Vagina (tissue), 2 donors: ENCODE measurements at regions not wholly inside any gene's neighbourhood (a gene's known extent, or its start where the extent isn't known, plus 50 kb on each side); places are given as distances from the start of the nearest gene placed in this dataset.

Experiments used
- DNase-seq, 2 donors: peaks; one replicate each; pipeline ENCODE4 v3.0.0-alpha.2; 2017; ENCODE audit errors: extremely low spot score in 2 of 2
- H3K27ac ChIP-seq: fragments of 200-600 bp; sonication (generic); one replicate; pipeline ENCODE4 v1.5.1; 2019
- H3K27me3 ChIP-seq: fragments of 200-600 bp; sonication (generic); one replicate; pipeline ENCODE4 v1.5.1; 2019
- H3K36me3 ChIP-seq, 2 donors: fragments of 200-600 bp; sonication (generic); one replicate each; pipeline ENCODE4 v1.5.1; 2017 to 2019
- H3K4me1 ChIP-seq: fragments of 200-600 bp; sonication (generic); one replicate; pipeline ENCODE4 v1.5.1; 2019
- H3K4me3 ChIP-seq, 2 donors: fragments of 200-600 bp; sonication (generic); 1 replicate in 1 of 2; 2 replicates in 1 of 2; pipeline ENCODE4 v1.5.1; 2016 to 2019
- H3K9me3 ChIP-seq: fragments of 200-600 bp; sonication (generic); one replicate; pipeline ENCODE4 v1.5.1; 2019
- CTCF ChIP-seq, 3 experiments: fragments of 450-650 bp in 2 of 3; fragments of 200-600 bp in 1 of 3; sonication (generic) in 1 of 3; IDR thresholded peaks; one replicate each; pipeline ENCODE4 v1.5.1; 2017 to 2019; ENCODE audit warnings: antibody characterized with exemption in 3 of 3, mild to moderate bottlenecking in 2 of 3, moderate library complexity in 2 of 3
- POLR2A ChIP-seq, 2 donors: fragments of 450-650 bp; IDR thresholded peaks; one replicate each; pipeline ENCODE4 v1.6.1; 2017; ENCODE audit warnings: antibody characterized with exemption in 2 of 2, mild to moderate bottlenecking in 2 of 2, moderate library complexity in 2 of 2
- POLR2AphosphoS5 ChIP-seq, 2 donors: sonication (generic); formaldehyde crosslinking; IDR thresholded peaks; one replicate each; pipeline ENCODE4 v1.9.0; 2017; ENCODE audit warnings: antibody characterized with exemption in 2 of 2, mild to moderate bottlenecking in 2 of 2, low read depth in 1 of 2; ENCODE audit not compliant: insufficient read depth in 1 of 2
- intact Hi-C: fragments of 100-400 bp; cut with DNase I; formaldehyde crosslinking; loops from one replicate; pipeline ENCODE4 v1.15.1; 2023

- no peaks in the 10 kb centered on the region for H3K27me3 ChIP-seq
- H3K36me3 ChIP-seq: no peaks in the 10 kb centered on the region
- no peak for DNase-seq
- intact Hi-C loops: no loop called here
- TF ChIP-seq POLR2A (IDR thresholded peaks at IDR 0.05) (no peak), POLR2AphosphoS5 (IDR thresholded peaks at IDR 0.05; ENCODE audit: insufficient read depth in 1 of 2, low read depth in 1 of 2) (no peak), CTCF (IDR thresholded peaks at IDR 0.05) (no peak)
- H3K4me3 ChIP-seq: no peak overlapping the region
- no peaks in the 10 kb centered on the region for H3K9me3 ChIP-seq
- no peak overlapping the region for H3K27ac ChIP-seq
- no peaks in the 10 kb centered on the region for H3K4me1 ChIP-seq
Observed at GRCh38 chr5:12480487-12480886, 576.2 kb upstream of the CTNND2 start.

GRCh38 chr5:12477554-12477953 is 573.3 kb upstream of the CTNND2 start:
- no peaks in the 10 kb centered on the region for H3K36me3 ChIP-seq
- intact Hi-C loops: no loop called here
- no peaks in the 10 kb centered on the region for H3K4me1 ChIP-seq
- H3K27me3 ChIP-seq: no peaks in the 10 kb centered on the region
- H3K27ac ChIP-seq: no peak overlapping the region
- H3K4me3 ChIP-seq: no peak overlapping the region
- no peaks in the 10 kb centered on the region for H3K9me3 ChIP-seq
- no peak for TF ChIP-seq CTCF (IDR thresholded peaks at IDR 0.05)
- no peak for TF ChIP-seq POLR2AphosphoS5 (IDR thresholded peaks at IDR 0.05; ENCODE audit: insufficient read depth in 1 of 2, low read depth in 1 of 2)
- no peak for TF ChIP-seq POLR2A (IDR thresholded peaks at IDR 0.05)
- DNase-seq: no peak

GRCh38 chr5:12467799-12468198 is 563.6 kb upstream of the CTNND2 start:
- Histone ChIP-seq H3K9me3 (no peaks in the 10 kb centered on the region), H3K27me3 (no peaks in the 10 kb centered on the region), H3K4me3 (no peak overlapping the region), H3K27ac (no peak overlapping the region), H3K4me1 (no peaks in the 10 kb centered on the region), H3K36me3 (no peaks in the 10 kb centered on the region)
- no peak for TF ChIP-seq POLR2AphosphoS5 (IDR thresholded peaks at IDR 0.05; ENCODE audit: insufficient read depth in 1 of 2, low read depth in 1 of 2)
- no peak for TF ChIP-seq POLR2A (IDR thresholded peaks at IDR 0.05)
- no peak for TF ChIP-seq CTCF (IDR thresholded peaks at IDR 0.05)
- no peak for DNase-seq
- intact Hi-C loops: no loop called here

DNA sequence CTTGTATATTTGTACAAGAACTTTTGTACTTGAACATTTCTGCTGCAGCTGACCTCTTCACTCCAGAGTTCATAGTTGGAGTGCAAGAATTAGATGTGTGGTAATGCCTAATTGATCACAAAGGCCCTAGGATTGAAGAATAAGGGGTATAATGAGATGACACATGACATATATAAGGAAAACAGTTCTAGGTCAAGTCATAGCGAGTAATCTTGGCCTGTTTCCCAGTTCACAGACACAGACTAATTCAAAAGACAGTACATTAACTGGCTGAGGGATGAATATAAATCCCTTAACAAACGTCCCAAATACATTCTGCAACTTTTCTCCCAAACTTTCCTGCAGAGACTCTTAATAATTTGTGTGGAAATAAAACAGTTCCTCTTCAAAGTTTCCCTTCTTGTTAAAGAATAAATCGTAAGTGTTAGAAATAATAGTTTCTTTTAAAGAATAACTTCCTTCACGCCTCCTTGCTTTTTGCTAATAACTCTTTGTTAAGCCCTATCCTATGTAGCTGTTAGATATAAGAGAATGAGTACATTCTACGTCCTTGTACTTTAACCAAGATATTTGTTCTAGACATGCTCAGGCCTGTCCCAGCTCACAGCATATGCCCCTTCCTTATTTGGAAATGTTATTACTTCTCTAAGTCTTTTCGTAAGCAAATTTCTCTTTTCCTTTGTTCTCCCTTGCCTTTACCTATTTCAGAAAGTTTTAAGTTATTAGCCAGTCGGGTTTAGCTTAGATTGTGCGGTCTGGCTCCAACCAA is 556.4 kb upstream of the CTNND2 start:
- Histone ChIP-seq H3K27ac (no peak overlapping the region), H3K27me3 (no peaks in the 10 kb centered on the region), H3K9me3 (no peaks in the 10 kb centered on the region), H3K4me1 (no peaks in the 10 kb centered on the region), H3K4me3 (no peak overlapping the region), H3K36me3 (no peaks in the 10 kb centered on the region)
- intact Hi-C loops: no loop called here
- TF ChIP-seq POLR2A (IDR thresholded peaks at IDR 0.05) (no peak), POLR2AphosphoS5 (IDR thresholded peaks at IDR 0.05; ENCODE audit: insufficient read depth in 1 of 2, low read depth in 1 of 2) (no peak), CTCF (IDR thresholded peaks at IDR 0.05) (no peak)
- DNase-seq: no peak

GRCh38 chr5:12459326-12459725 is 555.1 kb upstream of the CTNND2 start:
- H3K27ac ChIP-seq: no peak overlapping the region
- no peak overlapping the region for H3K4me3 ChIP-seq
- intact Hi-C loops: no loop called here
- H3K27me3 ChIP-seq: no peaks in the 10 kb centered on the region
- no peaks in the 10 kb centered on the region for H3K36me3 ChIP-seq
- no peaks in the 10 kb centered on the region for H3K4me1 ChIP-seq
- no peak for TF ChIP-seq CTCF (IDR thresholded peaks at IDR 0.05)
- TF ChIP-seq POLR2AphosphoS5 (IDR thresholded peaks at IDR 0.05; ENCODE audit: insufficient read depth in 1 of 2, low read depth in 1 of 2): no peak
- TF ChIP-seq POLR2A (IDR thresholded peaks at IDR 0.05): no peak
- DNase-seq: no peak
- no peaks in the 10 kb centered on the region for H3K9me3 ChIP-seq
